Activated CD4-positive, alpha-beta T cell treated with anti-CD3 and anti-CD28 coated beads, Interleukin-10, Interleukin-2, amounts not matched to agents 100 ng/mL and 50 ng/mL, durations not matched to agents 16 hours and 8 hours (primary cell): ENCODE measurements at regions not wholly inside any gene's neighbourhood (a gene's known extent, or its start where the extent isn't known, plus 50 kb on each side); places are given as distances from the start of the nearest gene placed in this dataset.
"Not testable (repeated sequence)": the region's sequence is repeated elsewhere in the genome, so short reads cannot be mapped to it uniquely, and the experiment has no call there.

Experiments used
- DNase-seq: peaks from one replicate; pipeline ENCODE4 v3.0.0-alpha.2; 2020

- DNase-seq: no peak
Observed at GRCh38 chr2:107473150-107473549, 353.5 kb upstream of the RGPD4 start.

- no peak for DNase-seq
Observed at GRCh38 chr2:107475859-107476258, 350.8 kb upstream of the RGPD4 start.

- no peak for DNase-seq
Observed at GRCh38 chr2:107502539-107502938, 324.2 kb upstream of the RGPD4 start.

- no peak for DNase-seq
Observed at GRCh38 chr2:107511970-107512789, 314.5 kb upstream of the RGPD4 start.

GRCh38 chr2:107525406-107525805 lies 301.3 kb upstream of the RGPD4 start:
- no peak for DNase-seq

- DNase-seq: no peak
Observed at GRCh38 chr2:107529146-107529545, 297.5 kb upstream of the RGPD4 start.

- DNase-seq: no peak
Observed at GRCh38 chr2:107530046-107530445, 296.6 kb upstream of the RGPD4 start.

GRCh38 chr2:107534926-107535325 lies 291.8 kb upstream of the RGPD4 start:
- no peak for DNase-seq

- not testable (repeated sequence) for DNase-seq
Observed at GRCh38 chr2:107535905-107536689, 290.6 kb upstream of the RGPD4 start.

GRCh38 chr2:107542314-107542740 lies 284.4 kb upstream of the RGPD4 start:
- no peak for DNase-seq

- DNase-seq: no peak
Observed at GRCh38 chr2:107543793-107544192, 282.9 kb upstream of the RGPD4 start.

GRCh38 chr2:107545066-107545465 lies 281.6 kb upstream of the RGPD4 start:
- no peak for DNase-seq

GRCh38 chr2:107545851-107546250 lies 280.8 kb upstream of the RGPD4 start:
- DNase-seq: no peak

GRCh38 chr2:107548216-107548615 lies 278.5 kb upstream of the RGPD4 start:
- DNase-seq: no peak

GRCh38 chr2:107553046-107553445 lies 273.6 kb upstream of the RGPD4 start:
- no peak for DNase-seq

- DNase-seq: no peak
Observed at GRCh38 chr2:107553539-107553938, 273.2 kb upstream of the RGPD4 start.

- DNase-seq: no peak
Observed at GRCh38 chr2:107556038-107556627, 270.6 kb upstream of the RGPD4 start.

GRCh38 chr2:107558295-107558694 lies 268.4 kb upstream of the RGPD4 start:
- DNase-seq: no peak

GRCh38 chr2:107569496-107569895 lies 257.2 kb upstream of the RGPD4 start:
- DNase-seq: no peak

GRCh38 chr2:107570876-107571275 lies 255.8 kb upstream of the RGPD4 start:
- DNase-seq: no peak

GRCh38 chr2:107572890-107573289 lies 253.8 kb upstream of the RGPD4 start:
- peak; percentile 2 for DNase-seq

GRCh38 chr2:107576991-107577390 lies 249.7 kb upstream of the RGPD4 start:
- DNase-seq: no peak

- no peak for DNase-seq
Observed at GRCh38 chr2:107582487-107582886, 244.2 kb upstream of the RGPD4 start.

- no peak for DNase-seq
Observed at GRCh38 chr2:107584577-107584976, 242.1 kb upstream of the RGPD4 start.
